CD4-positive, alpha-beta T cell treated with Interleukin-10 for 1 hour (primary cell): ENCODE measurements at regions not wholly inside any gene's neighbourhood (a gene's known extent, or its start where the extent isn't known, plus 50 kb on each side); places are given as distances from the start of the nearest gene placed in this dataset.

Experiments
- DNase-seq: peaks from one replicate; pipeline ENCODE4 v3.0.0-alpha.2; 2020

GRCh38 chr13:74644229-74644628 lies 510.0 kb upstream of the KLF12 start:
- no peak for DNase-seq

GRCh38 chr13:74641586-74641985 lies 507.4 kb upstream of the KLF12 start:
- no peak for DNase-seq

GRCh38 chr13:74633734-74634133 lies 499.5 kb upstream of the KLF12 start:
- DNase-seq, result no peak

GRCh38 chr13:74629985-74630384 lies 495.8 kb upstream of the KLF12 start:
- DNase-seq, result no peak

- DNase-seq, result no peak
Measured at GRCh38 chr13:74625541-74625940, 491.3 kb upstream of the KLF12 start.

GRCh38 chr13:74623761-74624160 lies 489.6 kb upstream of the KLF12 start:
- DNase-seq, result no peak

- no peak for DNase-seq
Measured at GRCh38 chr13:74622284-74622683, 488.1 kb upstream of the KLF12 start.

GRCh38 chr13:74620711-74621110 lies 486.5 kb upstream of the KLF12 start:
- DNase-seq, result no peak

GRCh38 chr13:74620308-74620707 lies 486.1 kb upstream of the KLF12 start:
- no peak for DNase-seq

- no peak for DNase-seq
Measured at GRCh38 chr13:74597526-74597925, 463.3 kb upstream of the KLF12 start.

GRCh38 chr13:74596691-74597090 lies 462.5 kb upstream of the KLF12 start:
- DNase-seq, result no peak

- no peak for DNase-seq
Measured at GRCh38 chr13:74593688-74594087, 459.5 kb upstream of the KLF12 start.

GRCh38 chr13:74586847-74587246 lies 452.6 kb upstream of the KLF12 start:
- no peak for DNase-seq

GRCh38 chr13:74576420-74576819 lies 442.2 kb upstream of the KLF12 start:
- no peak for DNase-seq

- DNase-seq, result peak; percentile 48
Measured at GRCh38 chr13:74575729-74576125, 441.5 kb upstream of the KLF12 start.

- DNase-seq, result no peak
Measured at GRCh38 chr13:74574964-74575728, 440.9 kb upstream of the KLF12 start.

GRCh38 chr13:74573654-74574053 lies 439.4 kb upstream of the KLF12 start:
- DNase-seq, result no peak

GRCh38 chr13:74571811-74572210 lies 437.6 kb upstream of the KLF12 start:
- no peak for DNase-seq

GRCh38 chr13:74570834-74571233 lies 436.6 kb upstream of the KLF12 start:
- DNase-seq, result no peak

GRCh38 chr13:74570046-74570445 lies 435.8 kb upstream of the KLF12 start:
- no peak for DNase-seq

- no peak for DNase-seq
Measured at GRCh38 chr13:74569251-74569650, 435.0 kb upstream of the KLF12 start.

GRCh38 chr13:74567485-74567884 lies 433.3 kb upstream of the KLF12 start:
- DNase-seq, result no peak

- DNase-seq, result no peak
Measured at GRCh38 chr13:74562381-74562780, 428.2 kb upstream of the KLF12 start.

GRCh38 chr13:74561155-74561554 lies 427.0 kb upstream of the KLF12 start:
- DNase-seq, result no peak

GRCh38 chr13:74560325-74560724 lies 426.1 kb upstream of the KLF12 start:
- DNase-seq, result no peak
